Astrocyte (in vitro differentiated cells and primary cell): ENCODE measurements at regions not wholly inside any gene's neighbourhood (a gene's known extent, or its start where the extent isn't known, plus 50 kb on each side); places are given as distances from the start of the nearest gene placed in this dataset.

Experiments used
- DNase-seq: peaks from one replicate; pipeline ENCODE4 v3.0.0-alpha.2; 2010; ENCODE audit warnings: low read depth
- FAIRE-seq: peaks from 2 replicates; lab custom pipeline; 2011; peaks lifted over from hg19 to GRCh38; lab: Jason Lieb, UNC
- H2AFZ ChIP-seq: 2 replicates; pipeline ENCODE4 v1.6.0; 2012; ENCODE audit warnings: low read depth, low read length, inconsistent platforms
- H3K27ac ChIP-seq: 2 replicates; pipeline ENCODE4 v1.5.1; 2011; ENCODE audit warnings: low read depth, low read length, inconsistent platforms
- H3K27me3 ChIP-seq: 2 replicates; pipeline ENCODE4 v1.6.0; 2011; ENCODE audit warnings: low read length, inconsistent platforms; ENCODE audit not compliant: insufficient read depth
- H3K36me3 ChIP-seq: 2 replicates; pipeline ENCODE4 v1.5.1; 2011; ENCODE audit warnings: low read length, inconsistent platforms; ENCODE audit not compliant: insufficient read depth
- H3K4me1 ChIP-seq: 2 replicates; pipeline ENCODE4 v1.5.1; 2011; ENCODE audit warnings: low read length, inconsistent platforms; ENCODE audit not compliant: insufficient read depth
- H3K4me2 ChIP-seq: 2 replicates; pipeline ENCODE4 v1.6.0; 2012; ENCODE audit warnings: low read length, inconsistent platforms
- H3K4me3 ChIP-seq: 2 replicates; pipeline ENCODE4 v1.5.1; 2011; ENCODE audit warnings: low read depth, mild to moderate bottlenecking, low read length, inconsistent platforms; ENCODE audit not compliant: insufficient read depth
- H3K79me2 ChIP-seq: 2 replicates; pipeline ENCODE4 v1.6.0; 2012; ENCODE audit warnings: mild to moderate bottlenecking, low read length, inconsistent platforms; ENCODE audit not compliant: insufficient read depth
- H3K9ac ChIP-seq: 2 replicates; pipeline ENCODE4 v1.6.0; 2012; ENCODE audit warnings: mild to moderate bottlenecking, low read length, inconsistent platforms
- H3K9me3 ChIP-seq: 2 replicates; pipeline ENCODE4 v1.5.1; 2012; ENCODE audit warnings: low read depth, mild to moderate bottlenecking, low read length, inconsistent platforms; ENCODE audit not compliant: insufficient read depth
- H4K20me1 ChIP-seq: 2 replicates; pipeline ENCODE4 v1.6.0; 2012; ENCODE audit warnings: low read length, inconsistent platforms; ENCODE audit not compliant: insufficient read depth
- H3K27ac Mint-ChIP-seq: one replicate; pipeline ENCODE4 v1.8.0; 2021; ENCODE audit warnings: mild to moderate bottlenecking, mixed read lengths; ENCODE audit not compliant: unreplicated experiment
- H3K27me3 Mint-ChIP-seq: one replicate; pipeline ENCODE4 v1.8.0; 2021; ENCODE audit warnings: low read depth, mixed read lengths; ENCODE audit not compliant: unreplicated experiment
- H3K36me3 Mint-ChIP-seq: one replicate; pipeline ENCODE4 v1.8.0; 2021; ENCODE audit warnings: low read depth, mixed read lengths; ENCODE audit not compliant: unreplicated experiment
- H3K4me1 Mint-ChIP-seq: one replicate; pipeline ENCODE4 v1.8.0; 2021; ENCODE audit warnings: low read depth, mixed read lengths; ENCODE audit not compliant: unreplicated experiment
- H3K4me3 Mint-ChIP-seq: one replicate; pipeline ENCODE4 v1.8.0; 2021; ENCODE audit warnings: mild to moderate bottlenecking, moderate library complexity, mixed read lengths; ENCODE audit not compliant: unreplicated experiment
- H3K9me3 Mint-ChIP-seq: one replicate; pipeline ENCODE4 v1.8.0; 2021; ENCODE audit warnings: mild to moderate bottlenecking, mixed read lengths; ENCODE audit not compliant: unreplicated experiment
- EZH2 ChIP-seq: IDR thresholded peaks from 2 replicates; pipeline ENCODE4 v1.6.1; 2012; ENCODE audit warnings: mild to moderate bottlenecking, low read length, inconsistent platforms; ENCODE audit not compliant: insufficient read depth
- TF ChIP-seq, protein P1 (sequence below): IDR thresholded peaks from 2 replicates; pipeline ENCODE4 v1.5.1; 2011; ENCODE audit warnings: low read depth, mild to moderate bottlenecking, inconsistent platforms, low read length, moderate library complexity; ENCODE audit not compliant: insufficient read depth

DNA sequence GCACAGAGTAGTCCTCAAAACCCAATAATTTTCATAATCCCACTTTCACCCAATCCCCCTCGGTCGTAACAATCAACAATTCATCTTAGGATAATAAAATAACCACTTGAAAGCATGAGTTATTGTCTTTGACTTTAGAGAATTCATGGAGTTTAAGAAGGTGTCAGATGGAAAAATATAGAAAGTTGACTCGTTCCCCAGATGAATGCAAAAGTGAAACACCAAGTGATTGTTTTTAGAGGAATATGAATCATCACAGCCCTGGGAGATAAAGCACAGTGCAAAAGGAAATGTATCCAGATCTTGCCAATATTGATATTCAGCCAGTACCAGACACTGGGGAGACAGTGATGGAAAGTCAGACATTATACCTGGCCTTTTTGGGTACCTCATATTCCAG is 860.5 kb downstream of the DHX35 start:
- Histone ChIP-seq H3K4me1 (peaks cover 35% of the 10 kb centered on the region), H4K20me1 (no peaks in the 10 kb centered on the region), H3K36me3 (no peaks in the 10 kb centered on the region), H3K9me3 (no peaks in the 10 kb centered on the region), H3K79me2 (no peaks in the 10 kb centered on the region), H2AFZ (no peak overlapping the region), H3K27me3 (no peaks in the 10 kb centered on the region), H3K27ac (peak overlapping the region; percentile 73), H3K9ac (peak overlapping the region; percentile 46), H3K4me2 (peak overlapping the region; percentile 71), H3K4me3 (peak overlapping the region; percentile 17)
- FAIRE-seq (peak; percentile 68), DNase-seq (peak; percentile 81)
- TF ChIP-seq, protein P1, sequence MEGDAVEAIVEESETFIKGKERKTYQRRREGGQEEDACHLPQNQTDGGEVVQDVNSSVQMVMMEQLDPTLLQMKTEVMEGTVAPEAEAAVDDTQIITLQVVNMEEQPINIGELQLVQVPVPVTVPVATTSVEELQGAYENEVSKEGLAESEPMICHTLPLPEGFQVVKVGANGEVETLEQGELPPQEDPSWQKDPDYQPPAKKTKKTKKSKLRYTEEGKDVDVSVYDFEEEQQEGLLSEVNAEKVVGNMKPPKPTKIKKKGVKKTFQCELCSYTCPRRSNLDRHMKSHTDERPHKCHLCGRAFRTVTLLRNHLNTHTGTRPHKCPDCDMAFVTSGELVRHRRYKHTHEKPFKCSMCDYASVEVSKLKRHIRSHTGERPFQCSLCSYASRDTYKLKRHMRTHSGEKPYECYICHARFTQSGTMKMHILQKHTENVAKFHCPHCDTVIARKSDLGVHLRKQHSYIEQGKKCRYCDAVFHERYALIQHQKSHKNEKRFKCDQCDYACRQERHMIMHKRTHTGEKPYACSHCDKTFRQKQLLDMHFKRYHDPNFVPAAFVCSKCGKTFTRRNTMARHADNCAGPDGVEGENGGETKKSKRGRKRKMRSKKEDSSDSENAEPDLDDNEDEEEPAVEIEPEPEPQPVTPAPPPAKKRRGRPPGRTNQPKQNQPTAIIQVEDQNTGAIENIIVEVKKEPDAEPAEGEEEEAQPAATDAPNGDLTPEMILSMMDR, result no peak
- no peak for TF ChIP-seq EZH2
- Mint-ChIP-seq H3K4me3 (no peak overlapping the region), H3K27ac (peak overlapping the region; percentile 79), H3K9me3 (no peaks in the 10 kb centered on the region), H3K4me1 (peaks cover 41% of the 10 kb centered on the region), H3K27me3 (no peaks in the 10 kb centered on the region), H3K36me3 (no peaks in the 10 kb centered on the region)

DNA sequence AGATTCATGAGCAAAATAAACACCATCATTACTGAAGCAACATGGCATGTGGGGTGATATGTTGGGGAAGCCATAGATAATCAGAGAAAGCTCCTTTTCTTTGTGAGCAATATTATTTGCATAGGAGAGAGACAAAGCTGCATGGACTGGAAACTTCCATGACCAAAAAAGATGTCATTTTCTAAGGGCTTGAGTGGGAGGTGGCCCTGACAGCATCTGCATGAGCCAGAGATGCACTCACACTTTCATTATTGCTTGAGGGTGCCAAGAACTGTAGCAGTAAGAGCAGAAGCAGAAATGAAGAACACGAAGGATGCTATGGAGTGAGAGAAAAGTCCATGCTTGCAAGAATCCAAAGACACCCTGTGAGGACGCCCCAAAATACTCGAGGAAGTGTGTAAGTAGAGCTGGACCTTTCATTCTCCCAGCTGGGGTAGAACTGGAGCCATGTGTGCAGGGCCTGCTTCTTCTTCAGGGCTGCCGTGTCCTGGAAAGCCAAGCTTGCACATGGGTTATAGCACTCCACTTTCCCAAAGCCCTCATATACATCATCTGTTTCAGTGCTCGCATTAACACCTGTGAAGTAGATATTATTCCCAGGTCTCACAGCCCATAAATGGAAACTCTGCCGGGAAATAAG is 851.2 kb downstream of the DHX35 start:
- no peaks in the 10 kb centered on the region for H3K9me3 ChIP-seq
- Mint-ChIP-seq H3K27ac (no peak overlapping the region), H3K36me3 (no peaks in the 10 kb centered on the region), H3K9me3 (peaks cover 7% of the 10 kb centered on the region), H3K4me1 (peaks cover 4% of the 10 kb centered on the region), H3K4me3 (no peak overlapping the region), H3K27me3 (peaks cover 3% of the 10 kb centered on the region)
- FAIRE-seq (no peak), DNase-seq (no peak)
- no peaks in the 10 kb centered on the region for H3K27me3 ChIP-seq
- TF ChIP-seq, protein P1, result no peak
- H3K79me2 ChIP-seq, result no peaks in the 10 kb centered on the region
- no peaks in the 10 kb centered on the region for H3K4me1 ChIP-seq
- H2AFZ ChIP-seq, result no peak overlapping the region
- no peaks in the 10 kb centered on the region for H3K36me3 ChIP-seq
- H3K9ac ChIP-seq, result no peak overlapping the region
- no peak overlapping the region for H3K27ac ChIP-seq
- H4K20me1 ChIP-seq, result no peaks in the 10 kb centered on the region
- H3K4me2 ChIP-seq, result no peak overlapping the region
- H3K4me3 ChIP-seq, result no peak overlapping the region

DNA sequence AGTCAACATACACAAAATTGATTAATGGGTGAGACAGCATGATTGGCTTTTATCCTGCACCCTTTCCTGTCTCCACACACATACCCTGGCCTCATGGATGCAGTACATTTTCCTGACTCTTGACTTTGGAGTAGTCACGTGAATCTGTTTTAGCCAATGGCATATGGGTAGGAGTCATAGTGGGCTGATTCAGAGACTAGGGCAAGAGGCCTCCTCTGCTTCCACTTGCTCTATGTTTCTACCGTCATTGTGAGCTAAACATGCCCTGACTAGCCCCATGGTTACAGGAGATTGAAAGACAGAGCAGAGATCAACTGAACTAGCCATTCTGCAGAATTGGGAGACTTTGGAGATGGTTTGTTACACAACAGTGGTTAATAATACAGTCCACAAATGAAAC is 850.0 kb downstream of the DHX35 start:
- DNase-seq, result no peak
- TF ChIP-seq EZH2, result no peak
- TF ChIP-seq, protein P1, result no peak
- Histone ChIP-seq H3K4me1 (no peaks in the 10 kb centered on the region), H3K9ac (no peak overlapping the region), H2AFZ (peak overlapping the region; percentile 13), H3K4me2 (no peak overlapping the region), H3K27me3 (no peaks in the 10 kb centered on the region), H3K9me3 (no peaks in the 10 kb centered on the region), H3K79me2 (no peaks in the 10 kb centered on the region), H3K27ac (no peak overlapping the region), H3K36me3 (no peaks in the 10 kb centered on the region), H3K4me3 (no peak overlapping the region), H4K20me1 (no peaks in the 10 kb centered on the region)
- no peak overlapping the region for H3K4me3 Mint-ChIP-seq
- H3K36me3 Mint-ChIP-seq, result no peaks in the 10 kb centered on the region
- H3K27me3 Mint-ChIP-seq, result peaks cover 3% of the 10 kb centered on the region
- peaks cover 5% of the 10 kb centered on the region for H3K9me3 Mint-ChIP-seq
- peaks cover 4% of the 10 kb centered on the region for H3K4me1 Mint-ChIP-seq
- FAIRE-seq, result no peak
- peak overlapping the region; percentile 73 for H3K27ac Mint-ChIP-seq
